ENCODE measurements at regions not wholly inside any gene's neighbourhood (a gene's known extent, or its start where the extent isn't known, plus 50 kb on each side); places are given as distances from the start of the nearest gene placed in this dataset.
A peak's percentile ranks its signal among the peaks of the same experiment; 100 is the strongest.

GRCh38 chr17:17414341-17414805 lies 62.4 kb upstream of the MED9 start:
- Histone ChIP-seq H2AFZ (peak overlapping the region; percentile 86), H3K27me3 (ENCODE audit: insufficient read depth) (no peaks in the 10 kb centered on the region), H3F3A (replicated peaks; ENCODE audit: low read depth) (no peaks in the 10 kb centered on the region), H3K9me2 (ENCODE audit: insufficient read depth) (peaks cover 11% of the 10 kb centered on the region), H3K79me2 (replicated peaks; ENCODE audit: insufficient read depth) (no peaks in the 10 kb centered on the region), H4K20me1 (replicated peaks; ENCODE audit: insufficient read depth) (no peaks in the 10 kb centered on the region), H3K4me3 (no peak overlapping the region), H3K4me2 (no peak overlapping the region), H3K4me1 (ENCODE audit: insufficient read depth) (no peaks in the 10 kb centered on the region), H3K36me3 (ENCODE audit: insufficient read depth) (no peaks in the 10 kb centered on the region), H3K27ac (ENCODE audit: low read depth) (no peak overlapping the region)
- Mint-ChIP-seq H3K27ac (no peak overlapping the region), H3K9me3 (peaks cover 13% of the 10 kb centered on the region), H3K4me3 (no peak overlapping the region), H3K27me3 (ENCODE audit: insufficient read depth, low read depth, poor library complexity) (peaks cover 6% of the 10 kb centered on the region), H3K36me3 (ENCODE audit: low read depth) (no peaks in the 10 kb centered on the region; the same call in 2 of the 3 replicates), H3K4me1 (peaks cover 4% of the 10 kb centered on the region)
- TF ChIP-seq CREB1 (CRISPR knock-in tag; IDR thresholded peaks at IDR 0.05; ENCODE audit: low read depth): no peak
- TF ChIP-seq, protein P1, sequence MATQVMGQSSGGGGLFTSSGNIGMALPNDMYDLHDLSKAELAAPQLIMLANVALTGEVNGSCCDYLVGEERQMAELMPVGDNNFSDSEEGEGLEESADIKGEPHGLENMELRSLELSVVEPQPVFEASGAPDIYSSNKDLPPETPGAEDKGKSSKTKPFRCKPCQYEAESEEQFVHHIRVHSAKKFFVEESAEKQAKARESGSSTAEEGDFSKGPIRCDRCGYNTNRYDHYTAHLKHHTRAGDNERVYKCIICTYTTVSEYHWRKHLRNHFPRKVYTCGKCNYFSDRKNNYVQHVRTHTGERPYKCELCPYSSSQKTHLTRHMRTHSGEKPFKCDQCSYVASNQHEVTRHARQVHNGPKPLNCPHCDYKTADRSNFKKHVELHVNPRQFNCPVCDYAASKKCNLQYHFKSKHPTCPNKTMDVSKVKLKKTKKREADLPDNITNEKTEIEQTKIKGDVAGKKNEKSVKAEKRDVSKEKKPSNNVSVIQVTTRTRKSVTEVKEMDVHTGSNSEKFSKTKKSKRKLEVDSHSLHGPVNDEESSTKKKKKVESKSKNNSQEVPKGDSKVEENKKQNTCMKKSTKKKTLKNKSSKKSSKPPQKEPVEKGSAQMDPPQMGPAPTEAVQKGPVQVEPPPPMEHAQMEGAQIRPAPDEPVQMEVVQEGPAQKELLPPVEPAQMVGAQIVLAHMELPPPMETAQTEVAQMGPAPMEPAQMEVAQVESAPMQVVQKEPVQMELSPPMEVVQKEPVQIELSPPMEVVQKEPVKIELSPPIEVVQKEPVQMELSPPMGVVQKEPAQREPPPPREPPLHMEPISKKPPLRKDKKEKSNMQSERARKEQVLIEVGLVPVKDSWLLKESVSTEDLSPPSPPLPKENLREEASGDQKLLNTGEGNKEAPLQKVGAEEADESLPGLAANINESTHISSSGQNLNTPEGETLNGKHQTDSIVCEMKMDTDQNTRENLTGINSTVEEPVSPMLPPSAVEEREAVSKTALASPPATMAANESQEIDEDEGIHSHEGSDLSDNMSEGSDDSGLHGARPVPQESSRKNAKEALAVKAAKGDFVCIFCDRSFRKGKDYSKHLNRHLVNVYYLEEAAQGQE (IDR thresholded peaks at IDR 0.05; ENCODE audit: unreplicated experiment): no peak
- no peak for TF ChIP-seq ETS1 (IDR thresholded peaks at IDR 0.05)
- TF ChIP-seq JUNB (IDR thresholded peaks at IDR 0.05; ENCODE audit: unreplicated experiment): no peak
- no peak for TF ChIP-seq NANOG (IDR thresholded peaks at IDR 0.05; ENCODE audit: borderline replicate concordance)
- DNase-seq (ENCODE audit: low spot score) (no peak), ATAC-seq (no peak)

DNA sequence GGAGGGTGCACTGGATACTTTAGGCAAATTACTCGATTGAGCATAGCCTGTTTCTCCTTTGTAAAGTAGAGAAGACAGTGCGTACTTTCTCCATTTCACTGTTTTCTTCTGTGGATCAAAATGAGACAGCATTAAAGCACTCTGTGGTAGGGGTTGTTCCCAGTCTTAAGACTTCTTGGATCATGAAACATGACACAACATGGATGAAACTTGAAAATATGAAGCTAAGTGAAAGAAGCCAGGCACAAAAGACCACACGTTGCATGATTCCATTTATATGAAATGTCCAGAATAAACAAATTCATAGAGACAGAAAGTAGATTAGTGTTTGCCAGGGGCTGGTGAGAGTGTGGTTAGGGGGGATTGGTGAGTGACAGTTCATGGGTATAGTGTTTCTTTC lies 61.8 kb upstream of the MED9 start:
- no peak overlapping the region for H3K27ac ChIP-seq (ENCODE audit: low read depth)
- TF ChIP-seq CREB1 (CRISPR knock-in tag; IDR thresholded peaks at IDR 0.05; ENCODE audit: low read depth) (no peak), EZH2 (IDR thresholded peaks at IDR 0.05; ENCODE audit: low read depth, unreplicated experiment) (no peak), CTCF (conservative IDR thresholded peaks at IDR 0.05; ENCODE audit: low read depth in 2 of 2) (no peak), NANOG (IDR thresholded peaks at IDR 0.05; ENCODE audit: borderline replicate concordance) (no peak), ETS1 (IDR thresholded peaks at IDR 0.05) (no peak), ZNF331 (CRISPR knock-in tag; IDR thresholded peaks at IDR 0.05; ENCODE audit: low read depth) (no peak), JUNB (IDR thresholded peaks at IDR 0.05; ENCODE audit: unreplicated experiment) (no peak)
- no peaks in the 10 kb centered on the region for H3F3A ChIP-seq (replicated peaks; ENCODE audit: low read depth)
- no peaks in the 10 kb centered on the region for H3K36me3 ChIP-seq (ENCODE audit: insufficient read depth)
- no peak for DNase-seq (ENCODE audit: low spot score)
- no peaks in the 10 kb centered on the region for H3K27me3 ChIP-seq (ENCODE audit: insufficient read depth)
- Mint-ChIP-seq H3K4me1 (peaks cover 4% of the 10 kb centered on the region), H3K27me3 (ENCODE audit: insufficient read depth, low read depth, poor library complexity) (peaks cover 7% of the 10 kb centered on the region), H3K27ac (no peak overlapping the region), H3K36me3 (ENCODE audit: low read depth) (peaks cover 4% of the 10 kb centered on the region; the same call in 1 of the 3 replicates), H3K4me3 (no peak overlapping the region), H3K9me3 (peaks cover 19% of the 10 kb centered on the region)
- no peaks in the 10 kb centered on the region for H4K20me1 ChIP-seq (replicated peaks; ENCODE audit: insufficient read depth)
- peaks cover 11% of the 10 kb centered on the region for H3K9me2 ChIP-seq (ENCODE audit: insufficient read depth)
- no peaks in the 10 kb centered on the region for H3K79me2 ChIP-seq (replicated peaks; ENCODE audit: insufficient read depth)
- H2AFZ ChIP-seq: peak overlapping the region; percentile 86; the same call in 1 of the 2 replicates
- no peak overlapping the region for H3K4me3 ChIP-seq
- H3K4me1 ChIP-seq (ENCODE audit: insufficient read depth): no peaks in the 10 kb centered on the region
- no peak for ATAC-seq
- no peak overlapping the region for H3K4me2 ChIP-seq

Data from GM23338 (cell line).